NCI-H2107 treated with DMSO at 0.1 percent for 48 hours (cell line): ENCODE measurements at regions not wholly inside any gene's neighbourhood (a gene's known extent, or its start where the extent isn't known, plus 50 kb on each side); places are given as distances from the start of the nearest gene placed in this dataset.
"Not testable (repeated sequence)": the region's sequence is repeated elsewhere in the genome, so short reads cannot be mapped to it uniquely, and the experiment has no call there.

Experiments
- DNase-seq: peaks from one replicate; lab custom pipeline; 2025; ENCODE audit not compliant: unreplicated experiment; lab: John Stamatoyannopoulos, UW

GRCh38 chr6:6724539-6725467 is 136.3 kb downstream of the LY86 start:
- peak; percentile 32 for DNase-seq

DNA sequence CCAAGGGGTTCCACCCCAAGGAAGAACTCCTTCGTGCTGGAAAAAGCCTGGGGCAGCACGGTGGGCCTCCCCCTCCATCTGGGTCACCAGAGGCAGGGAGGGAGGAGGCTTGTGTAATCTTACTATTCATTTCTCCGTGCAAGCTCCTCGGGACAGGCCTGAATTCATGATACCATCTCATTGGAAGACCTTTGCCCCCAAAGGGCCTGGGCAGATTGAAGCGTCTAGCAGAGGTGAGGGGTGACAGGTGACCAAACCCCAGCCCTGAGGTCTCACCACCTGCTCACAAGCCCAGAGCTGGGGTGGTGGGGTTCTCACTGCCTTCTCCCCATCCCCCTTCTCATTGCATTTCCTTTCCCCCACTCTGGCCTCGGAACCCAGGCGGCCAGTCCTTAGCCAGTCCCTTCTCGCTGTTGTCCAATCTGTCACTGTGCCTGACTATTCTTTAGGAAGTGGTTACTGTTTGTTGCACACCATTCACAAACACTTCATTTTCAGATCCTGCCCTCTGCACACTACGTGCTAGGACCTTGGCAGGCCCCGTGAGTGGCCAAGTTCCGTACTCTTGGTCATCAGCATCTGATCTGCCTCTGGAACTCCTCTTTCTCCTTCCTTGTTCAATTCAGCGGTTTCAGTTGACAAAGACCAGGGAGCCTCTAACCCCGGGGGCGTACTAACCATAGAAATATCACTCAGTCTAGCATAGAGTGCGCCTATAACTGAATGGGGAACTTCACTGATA is 137.1 kb downstream of the LY86 start:
- DNase-seq, result no peak

DNA sequence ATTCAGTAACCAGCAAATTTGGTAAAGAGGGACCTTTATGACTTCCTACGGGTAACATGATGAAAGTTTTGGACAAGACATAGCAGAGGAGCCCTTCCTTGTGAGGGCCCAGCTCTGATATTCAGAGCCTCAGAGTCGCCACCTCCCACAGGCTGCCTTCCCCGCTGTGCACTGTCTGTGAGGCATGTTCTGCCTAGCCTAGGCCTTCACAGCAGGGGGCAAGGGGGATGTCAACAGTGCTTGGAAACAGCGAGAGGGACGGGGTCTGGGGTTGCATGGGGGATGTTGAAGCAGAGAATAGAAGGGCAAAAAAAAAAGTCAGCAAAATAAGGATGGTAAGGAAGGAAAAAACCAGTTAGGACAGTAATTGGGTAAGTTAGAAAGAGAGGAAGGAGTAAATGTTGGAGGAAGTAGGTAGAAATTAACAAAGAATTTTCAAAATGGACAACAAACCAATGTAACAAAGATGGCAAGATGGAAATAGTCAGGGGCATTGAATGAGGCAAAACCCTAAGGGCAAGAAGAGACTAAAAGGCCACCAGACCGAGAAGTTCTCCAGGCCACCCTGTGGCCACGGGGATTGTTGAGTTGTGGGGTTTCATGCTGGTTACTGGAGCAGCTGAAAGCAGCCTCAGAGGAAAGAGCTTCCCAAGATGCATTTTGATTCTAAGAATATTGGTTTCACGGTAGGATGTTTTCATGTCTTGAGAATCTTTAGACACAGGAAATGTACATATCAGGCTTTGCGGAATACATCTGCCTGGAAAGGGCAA is 139.8 kb downstream of the LY86 start:
- DNase-seq, result no peak

GRCh38 chr6:6729971-6730370 is 141.5 kb downstream of the LY86 start:
- no peak for DNase-seq

- DNase-seq, result no peak
Measured at GRCh38 chr6:6730831-6731230, 142.3 kb downstream of the LY86 start.

DNA sequence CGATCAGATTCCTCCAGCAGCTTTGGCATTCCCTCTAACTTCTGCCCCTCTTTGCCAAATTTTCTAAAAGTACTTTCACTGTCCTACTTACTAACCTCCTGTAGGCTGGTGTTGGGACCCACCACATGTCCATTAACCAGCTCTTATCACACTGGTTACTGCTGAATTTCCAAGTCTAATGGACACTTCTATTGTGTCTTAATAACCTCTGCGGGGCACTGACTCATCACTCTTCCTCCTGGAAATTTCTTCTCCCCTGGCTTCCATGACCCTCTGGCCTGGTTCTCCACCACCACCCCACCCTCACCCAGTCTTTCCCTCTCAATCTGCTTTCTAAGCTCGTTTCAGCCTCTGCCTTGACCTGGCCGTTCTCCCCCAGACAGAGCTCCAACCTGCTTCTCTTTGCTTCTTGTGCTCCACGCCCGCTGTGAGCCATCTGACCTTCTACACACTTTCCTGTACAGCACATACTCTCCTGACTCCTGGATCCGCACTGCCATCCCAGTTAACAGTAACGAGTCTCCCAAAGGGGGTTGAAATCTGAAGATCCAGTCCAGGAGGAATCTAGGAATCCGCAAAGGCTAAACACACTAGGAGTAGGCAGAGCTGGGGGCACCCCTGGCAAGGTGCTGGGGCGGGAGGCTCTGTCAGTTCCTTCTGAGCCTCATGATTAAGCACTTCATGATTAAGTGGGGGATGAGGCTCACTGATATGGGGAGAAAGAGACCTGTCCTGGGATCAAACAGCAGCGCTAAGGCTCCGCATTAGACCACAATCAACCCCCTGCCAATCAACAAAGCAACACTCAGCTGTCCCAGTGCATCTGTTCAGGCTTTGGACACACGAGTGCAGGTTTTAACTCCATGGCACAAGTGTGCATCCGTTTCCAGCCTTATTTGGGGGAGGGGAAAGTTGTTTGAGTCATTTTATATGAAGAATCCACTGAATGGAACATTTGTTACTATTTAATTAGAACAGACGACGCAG is 146.3 kb downstream of the LY86 start:
- DNase-seq, result no peak

DNA sequence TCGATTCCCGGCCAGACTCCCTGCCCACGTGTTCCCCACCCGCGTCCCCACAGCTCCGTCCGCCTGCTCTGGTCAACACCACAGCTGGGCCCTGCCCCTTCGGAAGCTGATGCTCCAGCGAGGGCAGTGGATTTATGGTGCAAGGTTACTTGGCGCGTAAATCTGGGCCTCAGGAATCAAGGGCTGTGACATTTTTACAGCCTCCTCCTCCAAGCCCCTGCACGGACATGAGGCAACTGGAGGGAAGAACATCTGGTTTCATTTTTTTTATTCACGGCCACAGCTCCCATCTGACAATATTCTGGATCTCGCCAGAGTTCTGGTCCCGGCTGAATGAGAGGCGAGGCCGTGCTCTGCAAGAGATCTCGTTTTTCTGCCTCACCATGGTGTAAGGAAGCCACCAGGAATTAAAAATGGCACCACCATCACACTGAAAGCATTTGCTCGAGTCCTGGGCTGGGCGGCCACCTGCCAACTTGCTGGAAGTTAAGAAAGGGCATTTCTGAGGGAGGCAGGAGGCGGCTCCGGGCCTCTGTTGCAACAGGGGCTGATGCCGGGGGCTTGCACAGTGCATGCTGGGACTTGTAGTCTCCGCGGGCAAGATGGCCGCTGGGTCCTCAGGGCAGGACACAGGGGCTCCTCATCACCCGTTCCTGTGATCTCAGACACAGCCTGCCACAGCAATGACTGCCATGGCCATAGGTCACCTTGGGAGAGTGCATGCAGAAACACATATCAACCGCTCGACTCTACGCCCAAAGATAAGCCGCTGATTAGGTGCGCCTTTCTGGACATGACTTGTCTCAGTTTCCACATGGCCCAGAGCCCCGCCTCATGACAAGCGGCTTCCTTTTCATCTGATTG is 148.5 kb downstream of the LY86 start:
- no peak for DNase-seq

- DNase-seq, result no peak
Measured at GRCh38 chr6:6737671-6738070, 149.2 kb downstream of the LY86 start.

DNA sequence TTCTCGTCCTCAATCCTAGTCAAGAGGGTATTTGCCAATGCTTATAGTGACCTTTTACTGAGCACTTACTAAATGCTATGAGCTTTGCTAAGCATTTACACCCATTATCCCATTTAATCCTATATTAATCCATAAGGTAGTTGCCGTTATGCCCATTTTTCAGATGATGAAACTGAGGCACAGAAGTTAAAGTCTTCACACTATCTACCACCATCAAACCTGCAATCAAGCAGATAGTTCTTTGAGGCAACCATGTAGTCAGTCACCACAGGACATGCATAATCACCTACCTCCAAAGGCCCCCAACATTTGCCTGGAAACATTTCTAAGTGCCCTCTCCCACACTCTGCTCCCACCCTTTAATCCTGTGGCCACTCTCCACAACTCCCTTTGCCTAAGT is 149.6 kb downstream of the LY86 start:
- no peak for DNase-seq

DNA sequence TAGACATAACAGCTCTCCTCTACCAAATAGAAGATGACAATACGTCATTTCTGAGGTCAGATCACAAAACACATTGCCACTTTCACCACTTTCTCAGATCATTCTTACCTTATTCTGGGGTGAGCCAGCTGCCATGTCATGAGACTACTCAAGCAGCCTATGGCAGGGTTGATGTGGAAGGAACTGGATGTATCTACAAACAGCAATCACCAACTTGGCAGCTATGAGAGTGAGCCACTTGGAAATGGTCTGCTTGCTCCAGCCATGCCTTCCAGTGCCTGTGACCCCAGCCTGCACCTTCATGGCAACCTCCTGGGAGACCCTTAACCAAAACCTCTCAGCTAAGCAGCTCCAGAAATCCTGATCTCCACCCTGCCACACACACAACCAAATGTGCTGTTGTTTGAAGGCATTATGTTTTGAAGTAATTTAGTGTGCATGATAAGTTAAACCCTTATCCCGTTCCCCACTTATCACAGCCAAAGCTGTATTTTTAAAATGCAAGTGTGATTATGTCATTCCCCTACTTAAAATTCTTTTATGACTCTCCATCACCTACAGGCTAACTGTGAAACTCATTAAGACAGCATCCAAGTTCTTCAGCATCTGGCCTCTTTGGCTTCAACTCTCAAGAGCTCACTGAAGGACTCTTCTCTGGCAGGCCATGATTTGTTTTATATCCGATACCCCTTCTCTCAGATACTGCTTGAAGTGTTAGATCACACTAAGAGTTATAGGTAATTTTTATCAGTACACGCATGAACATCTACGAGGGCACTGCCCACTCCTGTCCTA is 150.6 kb downstream of the LY86 start:
- DNase-seq, result peak; percentile 10

GRCh38 chr6:6740595-6740994 is 152.1 kb downstream of the LY86 start:
- no peak for DNase-seq

- no peak for DNase-seq
Measured at GRCh38 chr6:6741264-6741663, 152.7 kb downstream of the LY86 start.

GRCh38 chr6:6742535-6742934 is 154.0 kb downstream of the LY86 start:
- DNase-seq, result no peak

- DNase-seq, result no peak
Measured at GRCh38 chr6:6744551-6744950, 156.0 kb downstream of the LY86 start.

DNA sequence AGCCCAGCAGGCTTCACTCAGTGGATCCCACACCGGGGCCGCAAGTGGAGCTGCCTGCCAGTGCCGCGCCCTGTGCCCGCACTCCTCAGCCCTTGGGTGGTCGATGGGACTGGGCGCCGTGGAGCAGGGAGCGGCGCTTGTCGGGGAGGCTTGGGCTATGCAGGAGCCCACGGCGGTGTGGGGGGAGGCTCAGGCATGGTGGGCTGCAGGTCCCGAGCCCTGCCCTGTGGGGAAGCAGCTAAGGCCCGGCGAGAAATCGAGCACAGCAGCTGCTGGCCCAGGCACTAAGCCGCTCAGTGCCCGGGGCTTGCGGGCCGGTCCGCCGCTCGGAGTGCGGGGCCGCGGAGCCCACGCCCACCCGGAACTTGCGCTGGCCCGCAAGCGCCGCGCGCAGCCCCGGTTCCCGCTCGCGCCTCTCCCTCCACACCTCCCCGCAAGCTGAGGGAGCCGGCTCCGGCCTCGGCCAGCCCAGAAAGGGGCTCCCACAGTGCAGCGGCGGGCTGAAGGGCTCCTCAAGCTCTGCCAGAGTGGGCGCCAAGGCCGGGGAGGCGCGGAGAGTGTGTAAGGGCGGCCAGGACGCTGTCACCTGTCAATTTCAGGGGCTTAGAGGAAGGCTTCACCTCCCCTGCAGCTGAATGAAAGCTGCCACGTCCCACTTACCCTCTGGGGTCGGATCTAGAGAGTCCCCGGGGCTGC is 157.3 kb downstream of the LY86 start:
- not testable (repeated sequence) for DNase-seq

DNA sequence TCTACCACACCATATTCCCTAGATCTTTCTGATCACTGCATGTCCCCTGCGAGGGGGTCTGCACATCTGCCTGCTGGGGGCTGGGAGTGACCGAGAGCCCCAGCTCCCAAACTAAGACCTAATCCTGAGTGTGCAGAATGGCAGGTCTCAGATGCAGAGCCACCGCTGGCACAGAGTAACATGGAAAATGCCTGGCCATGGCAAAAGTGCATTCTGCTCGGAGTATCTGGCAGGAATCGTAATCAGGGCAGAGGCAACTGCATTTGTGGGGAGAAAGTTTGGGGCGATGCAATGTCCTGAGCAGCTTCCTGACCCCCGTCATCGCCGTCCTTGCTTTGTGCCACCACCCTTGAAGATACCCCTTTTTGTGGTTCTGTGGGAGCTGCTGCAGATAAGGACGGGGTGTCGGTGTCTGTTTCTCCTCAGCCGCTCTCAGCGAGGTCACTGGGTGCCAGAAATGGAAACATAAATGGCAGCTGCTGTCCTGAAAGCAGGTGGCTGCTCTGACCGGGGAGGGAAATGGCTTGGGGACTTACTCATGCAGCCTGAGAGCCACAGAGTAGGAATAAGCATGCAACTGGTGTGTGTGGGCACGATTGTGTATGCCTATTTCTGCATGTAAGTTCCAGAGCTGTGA is 157.9 kb downstream of the LY86 start:
- DNase-seq, result no peak

GRCh38 chr6:6746970-6747338 is 158.4 kb downstream of the LY86 start:
- DNase-seq, result no peak

DNA sequence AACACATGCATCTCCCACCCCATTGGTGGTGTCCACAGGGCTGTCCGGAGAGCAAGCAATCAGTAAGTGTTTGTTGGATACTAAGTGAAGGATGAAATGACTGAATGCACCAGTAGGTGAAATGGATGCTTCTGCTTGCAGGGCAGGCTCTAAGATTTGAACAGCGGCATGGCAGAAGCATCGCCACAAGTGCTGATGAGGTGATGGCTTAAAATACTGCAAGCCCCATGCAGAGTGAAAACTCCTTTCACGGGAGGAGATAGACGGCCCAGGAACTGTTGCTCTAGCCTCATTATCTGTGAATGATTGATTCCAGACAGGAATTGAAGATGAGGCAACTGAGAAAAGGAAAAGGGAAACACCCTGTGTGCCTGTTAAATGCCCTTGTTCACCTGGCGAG is 158.9 kb downstream of the LY86 start:
- no peak for DNase-seq
